GM21723 (cell line): ENCODE measurements at regions not wholly inside any gene's neighbourhood (a gene's known extent, or its start where the extent isn't known, plus 50 kb on each side); places are given as distances from the start of the nearest gene placed in this dataset.
"Not testable (repeated sequence)": the region's sequence is repeated elsewhere in the genome, so short reads cannot be mapped to it uniquely, and the experiment has no call there.

ENCODE experiments used
- ATAC-seq: cut with Tn5 transposase; IDR thresholded peaks from one replicate; pipeline ENCODE4 v1.9.1; 2021; ENCODE audit warnings: mild to moderate bottlenecking, moderate library complexity; ENCODE audit not compliant: unreplicated experiment

GRCh38 chr17:20633268-20634059 lies 53.9 kb downstream of the CDRT15L2 start:
- ATAC-seq: not testable (repeated sequence)

GRCh38 chr17:20640147-20640546 lies 60.6 kb downstream of the CDRT15L2 start:
- not testable (repeated sequence) for ATAC-seq

GRCh38 chr17:20646661-20647272 lies 67.2 kb downstream of the CDRT15L2 start:
- not testable (repeated sequence) for ATAC-seq

DNA sequence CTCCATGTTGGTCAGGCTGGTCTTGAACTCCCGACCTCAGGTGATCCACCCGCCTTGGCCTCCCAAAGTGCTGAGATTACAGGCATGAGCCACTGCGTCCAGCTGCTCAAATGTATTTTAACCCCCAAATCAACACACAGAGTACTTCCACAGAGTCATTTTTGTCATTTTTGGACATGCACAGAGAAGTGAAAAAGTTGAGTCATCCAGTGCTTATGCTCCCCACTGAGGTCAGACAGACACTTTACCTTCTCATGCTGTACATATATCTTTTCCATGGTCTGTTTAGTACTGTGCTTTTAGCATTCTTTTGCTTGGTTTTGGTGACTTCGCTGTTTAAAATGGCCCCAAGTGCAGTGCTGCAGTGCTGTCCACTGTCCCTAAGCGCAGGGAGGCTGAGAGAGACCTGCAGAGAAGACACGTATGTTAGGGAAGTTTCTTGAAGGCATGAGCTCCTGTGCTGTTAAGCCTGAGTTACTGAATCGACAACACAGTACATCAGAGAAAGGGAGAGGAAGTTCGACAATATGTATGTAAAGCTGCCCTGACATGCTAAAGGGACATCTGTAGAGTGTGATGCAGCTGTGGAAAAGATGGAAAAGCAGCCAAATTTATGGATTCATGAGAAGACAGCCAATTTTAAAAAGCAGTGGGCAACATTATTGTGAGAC lies 69.7 kb downstream of the CDRT15L2 start:
- ATAC-seq: peak; percentile 86

DNA sequence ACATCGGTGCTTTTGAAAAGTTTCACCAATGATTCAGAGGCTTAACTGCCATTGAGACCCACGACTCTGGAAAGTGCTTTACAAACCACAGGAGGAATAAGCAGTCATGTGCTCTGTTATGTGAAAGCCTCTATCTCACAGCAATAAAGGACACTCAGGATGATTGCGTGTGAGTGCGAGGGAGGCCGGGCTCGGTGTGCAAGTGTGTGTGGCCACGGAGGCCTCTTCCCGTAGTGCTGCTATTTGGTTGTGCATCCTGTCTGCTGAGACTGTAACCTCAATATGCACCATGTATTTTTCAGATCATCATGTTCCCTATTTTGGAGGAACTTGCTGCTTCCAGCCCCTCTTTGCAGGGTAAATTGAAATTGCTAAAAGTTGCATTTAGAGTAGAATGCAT lies 71.5 kb downstream of the CDRT15L2 start:
- ATAC-seq: not testable (repeated sequence)

DNA sequence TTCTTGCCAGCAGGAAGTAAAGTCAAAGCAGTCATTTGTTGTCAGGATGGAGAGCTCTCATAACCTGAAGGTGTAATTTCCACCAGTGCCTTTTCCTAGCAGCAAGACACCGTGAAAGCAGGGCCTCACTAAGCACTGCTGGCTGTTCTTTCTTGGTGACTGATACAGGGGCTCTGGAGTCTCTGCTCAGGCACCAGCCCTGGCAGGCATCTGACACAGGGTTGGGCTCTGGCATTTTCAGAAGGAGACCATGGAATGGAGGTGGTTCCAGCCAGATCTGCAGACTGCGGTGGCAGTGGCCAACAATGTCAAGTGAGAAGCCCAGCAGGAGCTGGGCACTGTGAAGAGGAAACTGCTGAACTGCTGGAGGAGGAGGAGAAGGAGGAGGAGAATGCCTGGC lies 72.2 kb downstream of the CDRT15L2 start:
- ATAC-seq: not testable (repeated sequence)

GRCh38 chr17:20653391-20653790 lies 73.9 kb downstream of the CDRT15L2 start:
- ATAC-seq: not testable (repeated sequence)

- not testable (repeated sequence) for ATAC-seq
Measured at GRCh38 chr17:20654114-20654513, 74.6 kb downstream of the CDRT15L2 start.

DNA sequence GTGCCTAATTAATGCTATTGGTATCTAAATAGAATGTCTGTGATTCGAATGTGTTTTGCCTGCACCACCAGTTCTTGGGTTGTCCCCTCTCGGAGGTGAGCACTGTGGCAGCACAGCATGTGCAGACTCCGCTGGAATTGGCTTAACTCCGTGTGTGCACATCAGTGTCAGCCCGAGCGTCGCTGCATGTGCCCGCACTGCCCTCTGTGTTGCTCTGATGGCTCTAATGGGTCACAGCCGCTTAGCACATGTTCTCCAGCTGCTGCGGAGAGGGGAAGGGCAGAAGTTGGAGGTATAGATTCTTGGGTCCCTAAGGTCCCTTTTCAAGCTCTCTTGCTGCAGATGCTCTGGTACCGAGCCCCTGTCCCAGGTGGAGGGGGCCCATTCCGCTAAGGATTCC lies 75.1 kb downstream of the CDRT15L2 start:
- ATAC-seq: not testable (repeated sequence)

DNA sequence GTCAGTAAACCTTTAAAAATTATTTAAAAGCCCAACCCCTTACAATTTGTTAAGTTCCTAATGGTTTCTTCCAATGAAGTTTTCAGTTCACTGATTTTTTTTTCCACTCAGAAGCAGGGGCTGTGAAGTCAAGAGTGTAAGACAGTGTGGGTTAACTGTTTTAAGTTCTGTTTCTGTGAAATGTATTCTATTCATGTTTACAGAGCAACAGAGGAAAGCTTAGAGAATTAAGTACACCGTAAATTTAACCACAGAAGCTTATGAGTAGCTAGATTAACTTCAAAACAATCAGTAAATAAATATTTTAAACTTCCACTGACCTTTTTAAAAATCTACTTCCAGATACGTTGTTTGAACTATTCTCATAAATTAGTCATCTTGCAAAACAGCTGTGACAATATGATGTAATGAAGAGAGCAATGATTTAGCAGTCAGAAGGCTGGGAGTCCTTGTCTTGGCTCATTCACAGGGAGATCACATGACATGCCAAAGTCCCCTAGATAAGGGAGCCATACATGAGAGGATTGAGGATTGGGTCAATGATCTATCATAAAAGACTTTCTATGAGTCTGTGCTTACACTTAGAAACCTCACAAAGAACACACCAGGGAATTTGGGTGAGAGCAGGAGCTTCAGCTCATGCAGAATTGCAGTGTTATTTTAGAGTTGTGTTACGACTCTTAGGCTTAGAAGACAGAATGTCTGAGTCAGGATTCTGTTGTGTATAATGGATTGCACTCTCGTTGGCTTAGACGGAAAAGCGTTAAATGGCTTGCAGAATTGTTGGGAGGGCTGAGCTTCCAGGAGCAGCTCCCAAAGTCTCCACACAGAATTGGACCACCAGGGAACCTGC lies 85.8 kb downstream of the CDRT15L2 start:
- not testable (repeated sequence) for ATAC-seq

GRCh38 chr17:20666689-20667088 lies 87.2 kb downstream of the CDRT15L2 start:
- not testable (repeated sequence) for ATAC-seq

DNA sequence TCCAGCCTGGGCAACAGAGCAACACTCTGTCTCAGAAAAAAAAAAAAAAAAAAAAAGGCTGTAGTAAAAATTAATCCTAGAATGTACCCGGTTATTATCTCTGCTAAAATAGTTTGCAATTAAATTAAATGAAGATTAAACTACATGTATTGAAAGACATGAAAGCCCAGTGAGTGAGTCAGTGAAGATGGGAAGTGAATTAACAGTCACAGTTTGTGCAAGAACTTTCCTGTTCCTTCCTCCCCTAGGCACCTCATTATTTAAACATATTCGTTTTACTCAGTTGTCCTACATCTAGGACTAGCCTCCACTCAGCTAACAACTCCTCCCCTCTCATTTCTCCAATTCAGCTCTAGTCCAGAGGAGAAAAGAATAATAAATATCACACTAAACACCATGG lies 88.2 kb downstream of the CDRT15L2 start:
- ATAC-seq: not testable (repeated sequence)

- not testable (repeated sequence) for ATAC-seq
Measured at GRCh38 chr17:20668316-20668715, 88.8 kb downstream of the CDRT15L2 start.

DNA sequence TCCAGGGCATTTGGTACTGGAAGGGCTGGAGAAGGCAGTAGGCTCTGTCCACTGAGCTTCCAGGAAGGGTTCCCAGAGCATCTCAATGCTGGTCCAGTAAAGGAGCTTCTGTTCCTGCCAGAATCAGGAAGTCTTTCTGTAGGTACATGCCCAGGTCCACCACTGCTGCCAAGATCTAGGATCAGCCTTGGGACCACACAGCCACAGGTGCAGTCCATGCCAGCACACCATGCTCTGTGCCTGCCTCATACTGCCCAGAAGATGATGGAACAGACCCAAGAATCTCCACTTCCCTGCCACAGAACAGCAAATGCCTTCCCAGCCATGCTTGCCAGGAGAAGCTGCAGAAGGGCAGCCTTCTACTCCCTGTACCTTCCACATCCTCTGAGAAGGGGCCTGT lies 89.3 kb downstream of the CDRT15L2 start:
- not testable (repeated sequence) for ATAC-seq

GRCh38 chr17:20670506-20670905 lies 91.0 kb downstream of the CDRT15L2 start:
- peak; percentile 71 for ATAC-seq

- not testable (repeated sequence) for ATAC-seq
Measured at GRCh38 chr17:20674374-20674773, 94.8 kb downstream of the CDRT15L2 start.

DNA sequence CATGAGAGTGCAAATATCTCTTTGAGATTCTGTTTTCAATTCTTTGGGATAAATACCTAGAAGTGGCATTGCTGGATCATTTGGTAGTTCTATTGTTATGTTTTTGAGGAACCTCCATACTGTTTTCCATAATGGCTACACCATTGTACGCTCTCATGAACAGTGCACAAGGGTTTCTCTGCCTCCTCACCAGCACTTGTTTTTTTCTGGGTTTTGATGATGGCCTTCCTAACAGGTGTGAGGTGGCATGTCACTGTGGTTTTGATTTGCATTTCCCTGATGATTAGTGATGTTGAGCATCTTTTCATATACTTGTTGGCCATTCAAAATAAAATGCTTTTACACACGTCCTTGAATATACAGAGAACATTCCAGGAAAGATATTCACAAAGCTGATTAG lies 96.2 kb downstream of the CDRT15L2 start:
- ATAC-seq: not testable (repeated sequence)

- ATAC-seq: not testable (repeated sequence)
Measured at GRCh38 chr17:20676656-20677055, 97.1 kb downstream of the CDRT15L2 start.

DNA sequence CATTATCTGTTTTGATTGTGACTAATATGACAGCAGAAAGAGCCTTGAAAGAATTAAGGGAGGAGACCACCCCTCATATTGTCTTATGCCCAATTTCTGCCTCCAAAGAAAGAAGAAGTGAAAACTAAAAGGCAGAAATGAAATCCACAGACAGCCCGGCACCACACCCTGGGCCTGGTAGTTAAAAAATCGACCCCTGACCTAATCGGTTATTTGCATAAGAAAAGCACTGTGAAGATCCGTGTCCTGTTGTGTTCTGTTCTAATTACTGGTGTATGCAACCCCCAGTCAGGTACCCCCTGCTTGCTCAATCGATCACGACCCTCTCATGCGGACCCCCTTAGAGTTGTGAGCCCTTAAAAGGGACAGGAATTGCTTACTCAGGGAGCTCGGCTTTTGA lies 97.9 kb downstream of the CDRT15L2 start:
- ATAC-seq: not testable (repeated sequence)

DNA sequence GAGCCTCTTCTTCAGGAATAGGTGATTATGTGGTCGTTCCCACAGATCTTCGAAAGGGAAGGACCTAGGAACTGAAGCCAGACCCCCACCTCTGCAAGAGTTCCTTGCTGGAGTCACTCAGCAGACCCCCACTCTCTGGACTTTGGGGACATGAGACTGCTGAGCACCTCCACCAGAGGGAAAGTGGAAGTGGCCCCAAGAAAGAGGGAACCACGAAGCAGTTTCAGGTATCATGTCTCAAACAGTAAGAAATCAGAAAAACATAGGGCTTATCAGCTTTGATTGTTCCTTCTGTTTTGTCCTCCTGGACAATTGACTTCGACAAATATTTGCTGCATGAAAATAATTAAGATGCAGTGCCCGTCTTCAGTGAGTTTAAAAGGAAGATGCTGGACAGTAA lies 98.9 kb downstream of the CDRT15L2 start:
- peak; percentile 81 for ATAC-seq
